ENCODE measurements at regions not wholly inside any gene's neighbourhood (a gene's known extent, or its start where the extent isn't known, plus 50 kb on each side); places are given as distances from the start of the nearest gene placed in this dataset.

DNA sequence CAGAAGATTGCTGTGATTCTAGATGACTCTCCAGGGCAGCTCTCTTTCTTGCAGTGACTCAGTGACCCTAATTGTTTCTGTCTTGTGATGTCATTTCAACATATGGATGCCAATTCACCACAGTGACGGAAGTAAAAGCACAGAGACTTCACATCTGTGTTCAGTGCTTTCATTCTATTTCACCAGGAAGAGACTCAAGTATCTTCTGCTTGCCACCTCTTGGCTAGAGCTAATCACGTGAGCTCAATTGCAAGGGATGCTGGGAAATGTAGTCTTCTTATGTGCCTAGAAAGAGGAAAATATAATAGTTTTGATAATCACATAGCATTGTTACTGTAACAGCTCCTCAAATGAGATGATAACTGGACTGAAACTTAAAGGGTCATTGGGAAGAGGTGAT is 453.3 kb upstream of the KLF4 start (continued):
- TF ChIP-seq, protein P1, sequence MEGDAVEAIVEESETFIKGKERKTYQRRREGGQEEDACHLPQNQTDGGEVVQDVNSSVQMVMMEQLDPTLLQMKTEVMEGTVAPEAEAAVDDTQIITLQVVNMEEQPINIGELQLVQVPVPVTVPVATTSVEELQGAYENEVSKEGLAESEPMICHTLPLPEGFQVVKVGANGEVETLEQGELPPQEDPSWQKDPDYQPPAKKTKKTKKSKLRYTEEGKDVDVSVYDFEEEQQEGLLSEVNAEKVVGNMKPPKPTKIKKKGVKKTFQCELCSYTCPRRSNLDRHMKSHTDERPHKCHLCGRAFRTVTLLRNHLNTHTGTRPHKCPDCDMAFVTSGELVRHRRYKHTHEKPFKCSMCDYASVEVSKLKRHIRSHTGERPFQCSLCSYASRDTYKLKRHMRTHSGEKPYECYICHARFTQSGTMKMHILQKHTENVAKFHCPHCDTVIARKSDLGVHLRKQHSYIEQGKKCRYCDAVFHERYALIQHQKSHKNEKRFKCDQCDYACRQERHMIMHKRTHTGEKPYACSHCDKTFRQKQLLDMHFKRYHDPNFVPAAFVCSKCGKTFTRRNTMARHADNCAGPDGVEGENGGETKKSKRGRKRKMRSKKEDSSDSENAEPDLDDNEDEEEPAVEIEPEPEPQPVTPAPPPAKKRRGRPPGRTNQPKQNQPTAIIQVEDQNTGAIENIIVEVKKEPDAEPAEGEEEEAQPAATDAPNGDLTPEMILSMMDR (conservative IDR thresholded peaks at IDR 0.05; ENCODE audit: low read depth in 2 of 2), result no peak
- TF ChIP-seq NANOG (IDR thresholded peaks at IDR 0.05; ENCODE audit: borderline replicate concordance), result no peak
- TF ChIP-seq, protein P2, sequence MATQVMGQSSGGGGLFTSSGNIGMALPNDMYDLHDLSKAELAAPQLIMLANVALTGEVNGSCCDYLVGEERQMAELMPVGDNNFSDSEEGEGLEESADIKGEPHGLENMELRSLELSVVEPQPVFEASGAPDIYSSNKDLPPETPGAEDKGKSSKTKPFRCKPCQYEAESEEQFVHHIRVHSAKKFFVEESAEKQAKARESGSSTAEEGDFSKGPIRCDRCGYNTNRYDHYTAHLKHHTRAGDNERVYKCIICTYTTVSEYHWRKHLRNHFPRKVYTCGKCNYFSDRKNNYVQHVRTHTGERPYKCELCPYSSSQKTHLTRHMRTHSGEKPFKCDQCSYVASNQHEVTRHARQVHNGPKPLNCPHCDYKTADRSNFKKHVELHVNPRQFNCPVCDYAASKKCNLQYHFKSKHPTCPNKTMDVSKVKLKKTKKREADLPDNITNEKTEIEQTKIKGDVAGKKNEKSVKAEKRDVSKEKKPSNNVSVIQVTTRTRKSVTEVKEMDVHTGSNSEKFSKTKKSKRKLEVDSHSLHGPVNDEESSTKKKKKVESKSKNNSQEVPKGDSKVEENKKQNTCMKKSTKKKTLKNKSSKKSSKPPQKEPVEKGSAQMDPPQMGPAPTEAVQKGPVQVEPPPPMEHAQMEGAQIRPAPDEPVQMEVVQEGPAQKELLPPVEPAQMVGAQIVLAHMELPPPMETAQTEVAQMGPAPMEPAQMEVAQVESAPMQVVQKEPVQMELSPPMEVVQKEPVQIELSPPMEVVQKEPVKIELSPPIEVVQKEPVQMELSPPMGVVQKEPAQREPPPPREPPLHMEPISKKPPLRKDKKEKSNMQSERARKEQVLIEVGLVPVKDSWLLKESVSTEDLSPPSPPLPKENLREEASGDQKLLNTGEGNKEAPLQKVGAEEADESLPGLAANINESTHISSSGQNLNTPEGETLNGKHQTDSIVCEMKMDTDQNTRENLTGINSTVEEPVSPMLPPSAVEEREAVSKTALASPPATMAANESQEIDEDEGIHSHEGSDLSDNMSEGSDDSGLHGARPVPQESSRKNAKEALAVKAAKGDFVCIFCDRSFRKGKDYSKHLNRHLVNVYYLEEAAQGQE (IDR thresholded peaks at IDR 0.05; ENCODE audit: unreplicated experiment), result no peak

DNA sequence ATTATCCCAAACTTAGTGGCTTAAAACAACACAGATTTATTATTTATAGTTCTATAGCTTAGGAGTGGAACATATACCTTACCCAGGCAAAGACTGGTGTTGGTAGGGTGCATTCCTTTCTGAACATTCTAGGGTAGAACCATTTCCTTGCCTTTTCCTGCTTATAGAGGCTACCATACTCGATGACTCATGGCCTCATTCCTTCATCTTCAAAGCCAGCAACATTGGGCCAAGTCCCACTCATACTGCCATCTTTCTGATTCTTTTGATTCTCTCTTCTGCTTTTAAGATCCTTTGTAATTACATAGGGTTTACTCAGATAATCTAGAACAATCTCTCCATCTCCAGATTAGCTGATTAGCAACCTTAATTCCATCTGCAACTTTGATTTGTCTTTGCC is 452.7 kb upstream of the KLF4 start:
- peaks cover 7% of the 10 kb centered on the region; the same call in 1 of the 3 replicates for H3K4me1 Mint-ChIP-seq
- Histone ChIP-seq H3K27ac (ENCODE audit: low read depth) (no peak overlapping the region), H3K36me3 (ENCODE audit: insufficient read depth) (no peaks in the 10 kb centered on the region), H2AFZ (peak overlapping the region; percentile 76), H3K4me2 (no peak overlapping the region), H3K79me2 (replicated peaks; ENCODE audit: insufficient read depth) (no peaks in the 10 kb centered on the region), H4K20me1 (replicated peaks; ENCODE audit: insufficient read depth) (no peaks in the 10 kb centered on the region), H3K4me3 (no peak overlapping the region), H3K4me1 (ENCODE audit: insufficient read depth) (no peaks in the 10 kb centered on the region), H3F3A (replicated peaks; ENCODE audit: low read depth) (no peaks in the 10 kb centered on the region), H3K9me2 (ENCODE audit: insufficient read depth) (peaks cover 6% of the 10 kb centered on the region), H3K27me3 (ENCODE audit: insufficient read depth) (no peaks in the 10 kb centered on the region)
- H3K9me3 Mint-ChIP-seq, result no peaks in the 10 kb centered on the region
- no peak overlapping the region for H3K4me3 Mint-ChIP-seq
- DNase-seq (ENCODE audit: low spot score) (no peak), ATAC-seq (no peak)
- H3K27me3 Mint-ChIP-seq (ENCODE audit: insufficient read depth, low read depth, poor library complexity), result peaks cover 2% of the 10 kb centered on the region
- no peaks in the 10 kb centered on the region for H3K36me3 Mint-ChIP-seq (ENCODE audit: low read depth)
- H3K27ac Mint-ChIP-seq, result no peak overlapping the region
- no peak for TF ChIP-seq EZH2phosphoT487 (IDR thresholded peaks at IDR 0.05; ENCODE audit: unreplicated experiment)
- TF ChIP-seq, protein P2 (IDR thresholded peaks at IDR 0.05; ENCODE audit: unreplicated experiment), result no peak
- no peak for TF ChIP-seq EZH2 (IDR thresholded peaks at IDR 0.05; ENCODE audit: low read depth, unreplicated experiment)
- no peak for TF ChIP-seq ZNF114 (CRISPR knock-in tag; IDR thresholded peaks at IDR 0.05)
- TF ChIP-seq, protein P3, sequence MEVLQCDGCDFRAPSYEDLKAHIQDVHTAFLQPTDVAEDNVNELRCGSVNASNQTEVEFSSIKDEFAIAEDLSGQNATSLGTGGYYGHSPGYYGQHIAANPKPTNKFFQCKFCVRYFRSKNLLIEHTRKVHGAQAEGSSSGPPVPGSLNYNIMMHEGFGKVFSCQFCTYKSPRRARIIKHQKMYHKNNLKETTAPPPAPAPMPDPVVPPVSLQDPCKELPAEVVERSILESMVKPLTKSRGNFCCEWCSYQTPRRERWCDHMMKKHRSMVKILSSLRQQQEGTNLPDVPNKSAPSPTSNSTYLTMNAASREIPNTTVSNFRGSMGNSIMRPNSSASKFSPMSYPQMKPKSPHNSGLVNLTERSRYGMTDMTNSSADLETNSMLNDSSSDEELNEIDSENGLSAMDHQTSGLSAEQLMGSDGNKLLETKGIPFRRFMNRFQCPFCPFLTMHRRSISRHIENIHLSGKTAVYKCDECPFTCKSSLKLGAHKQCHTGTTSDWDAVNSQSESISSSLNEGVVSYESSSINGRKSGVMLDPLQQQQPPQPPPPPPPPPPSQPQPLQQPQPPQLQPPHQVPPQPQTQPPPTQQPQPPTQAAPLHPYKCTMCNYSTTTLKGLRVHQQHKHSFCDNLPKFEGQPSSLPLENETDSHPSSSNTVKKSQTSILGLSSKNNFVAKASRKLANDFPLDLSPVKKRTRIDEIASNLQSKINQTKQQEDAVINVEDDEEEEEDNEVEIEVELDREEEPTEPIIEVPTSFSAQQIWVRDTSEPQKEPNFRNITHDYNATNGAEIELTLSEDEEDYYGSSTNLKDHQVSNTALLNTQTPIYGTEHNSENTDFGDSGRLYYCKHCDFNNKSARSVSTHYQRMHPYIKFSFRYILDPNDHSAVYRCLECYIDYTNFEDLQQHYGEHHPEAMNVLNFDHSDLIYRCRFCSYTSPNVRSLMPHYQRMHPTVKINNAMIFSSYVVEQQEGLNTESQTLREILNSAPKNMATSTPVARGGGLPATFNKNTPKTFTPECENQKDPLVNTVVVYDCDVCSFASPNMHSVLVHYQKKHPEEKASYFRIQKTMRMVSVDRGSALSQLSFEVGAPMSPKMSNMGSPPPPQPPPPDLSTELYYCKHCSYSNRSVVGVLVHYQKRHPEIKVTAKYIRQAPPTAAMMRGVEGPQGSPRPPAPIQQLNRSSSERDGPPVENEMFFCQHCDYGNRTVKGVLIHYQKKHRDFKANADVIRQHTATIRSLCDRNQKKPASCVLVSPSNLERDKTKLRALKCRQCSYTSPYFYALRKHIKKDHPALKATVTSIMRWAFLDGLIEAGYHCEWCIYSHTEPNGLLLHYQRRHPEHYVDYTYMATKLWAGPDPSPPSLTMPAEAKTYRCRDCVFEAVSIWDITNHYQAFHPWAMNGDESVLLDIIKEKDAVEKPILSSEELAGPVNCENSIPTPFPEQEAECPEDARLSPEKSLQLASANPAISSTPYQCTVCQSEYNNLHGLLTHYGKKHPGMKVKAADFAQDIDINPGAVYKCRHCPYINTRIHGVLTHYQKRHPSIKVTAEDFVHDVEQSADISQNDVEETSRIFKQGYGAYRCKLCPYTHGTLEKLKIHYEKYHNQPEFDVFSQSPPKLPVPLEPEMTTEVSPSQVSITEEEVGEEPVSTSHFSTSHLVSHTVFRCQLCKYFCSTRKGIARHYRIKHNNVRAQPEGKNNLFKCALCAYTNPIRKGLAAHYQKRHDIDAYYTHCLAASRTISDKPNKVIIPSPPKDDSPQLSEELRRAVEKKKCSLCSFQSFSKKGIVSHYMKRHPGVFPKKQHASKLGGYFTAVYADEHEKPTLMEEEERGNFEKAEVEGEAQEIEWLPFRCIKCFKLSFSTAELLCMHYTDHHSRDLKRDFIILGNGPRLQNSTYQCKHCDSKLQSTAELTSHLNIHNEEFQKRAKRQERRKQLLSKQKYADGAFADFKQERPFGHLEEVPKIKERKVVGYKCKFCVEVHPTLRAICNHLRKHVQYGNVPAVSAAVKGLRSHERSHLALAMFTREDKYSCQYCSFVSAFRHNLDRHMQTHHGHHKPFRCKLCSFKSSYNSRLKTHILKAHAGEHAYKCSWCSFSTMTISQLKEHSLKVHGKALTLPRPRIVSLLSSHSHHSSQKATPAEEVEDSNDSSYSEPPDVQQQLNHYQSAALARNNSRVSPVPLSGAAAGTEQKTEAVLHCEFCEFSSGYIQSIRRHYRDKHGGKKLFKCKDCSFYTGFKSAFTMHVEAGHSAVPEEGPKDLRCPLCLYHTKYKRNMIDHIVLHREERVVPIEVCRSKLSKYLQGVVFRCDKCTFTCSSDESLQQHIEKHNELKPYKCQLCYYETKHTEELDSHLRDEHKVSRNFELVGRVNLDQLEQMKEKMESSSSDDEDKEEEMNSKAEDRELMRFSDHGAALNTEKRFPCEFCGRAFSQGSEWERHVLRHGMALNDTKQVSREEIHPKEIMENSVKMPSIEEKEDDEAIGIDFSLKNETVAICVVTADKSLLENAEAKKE (CRISPR knock-in tag; IDR thresholded peaks at IDR 0.05), result no peak

Data from GM23338 (cell line).